ENCODE measurements at regions not wholly inside any gene's neighbourhood (a gene's known extent, or its start where the extent isn't known, plus 50 kb on each side); places are given as distances from the start of the nearest gene placed in this dataset.

DNA sequence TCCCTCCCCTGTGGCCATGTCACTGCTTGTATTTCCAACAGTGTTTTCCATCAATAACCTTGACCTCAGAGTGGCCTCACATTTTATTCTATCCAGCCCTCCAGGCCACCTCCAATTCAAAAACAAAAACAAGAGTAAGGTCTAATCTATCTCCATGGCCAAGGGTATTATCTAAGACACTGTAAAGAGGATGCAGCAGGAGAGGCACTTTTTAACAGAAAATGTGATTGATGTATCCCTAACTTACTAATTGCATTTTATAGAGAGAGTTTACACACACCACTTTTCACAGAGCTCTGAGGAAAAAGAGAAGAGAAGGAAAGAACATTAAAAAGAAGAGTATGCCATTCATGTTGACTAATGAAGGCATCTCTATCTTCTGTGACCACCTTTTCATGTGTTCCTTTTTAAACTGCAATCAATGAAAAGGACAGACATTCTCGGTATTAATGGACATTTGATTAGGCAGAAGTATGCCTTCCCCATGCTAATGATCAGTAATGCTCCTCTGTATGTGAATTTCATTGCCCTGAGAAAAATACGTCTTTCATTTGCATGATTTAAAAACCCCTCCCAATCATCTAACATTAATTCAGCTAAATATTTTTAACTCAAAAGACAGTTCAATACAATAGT lies 653.3 kb upstream of the POU3F3 start:
- Histone ChIP-seq H3K9me3 (no peaks in the 10 kb centered on the region), H3K4me1 (no peaks in the 10 kb centered on the region), H3K27me3 (no peaks in the 10 kb centered on the region), H3K4me3 (no peak overlapping the region), H3K27ac (no peak overlapping the region), H3K36me3 (no peaks in the 10 kb centered on the region)
- intact Hi-C loops (cut with DNase I): no loop called here
- TF ChIP-seq, protein P1, sequence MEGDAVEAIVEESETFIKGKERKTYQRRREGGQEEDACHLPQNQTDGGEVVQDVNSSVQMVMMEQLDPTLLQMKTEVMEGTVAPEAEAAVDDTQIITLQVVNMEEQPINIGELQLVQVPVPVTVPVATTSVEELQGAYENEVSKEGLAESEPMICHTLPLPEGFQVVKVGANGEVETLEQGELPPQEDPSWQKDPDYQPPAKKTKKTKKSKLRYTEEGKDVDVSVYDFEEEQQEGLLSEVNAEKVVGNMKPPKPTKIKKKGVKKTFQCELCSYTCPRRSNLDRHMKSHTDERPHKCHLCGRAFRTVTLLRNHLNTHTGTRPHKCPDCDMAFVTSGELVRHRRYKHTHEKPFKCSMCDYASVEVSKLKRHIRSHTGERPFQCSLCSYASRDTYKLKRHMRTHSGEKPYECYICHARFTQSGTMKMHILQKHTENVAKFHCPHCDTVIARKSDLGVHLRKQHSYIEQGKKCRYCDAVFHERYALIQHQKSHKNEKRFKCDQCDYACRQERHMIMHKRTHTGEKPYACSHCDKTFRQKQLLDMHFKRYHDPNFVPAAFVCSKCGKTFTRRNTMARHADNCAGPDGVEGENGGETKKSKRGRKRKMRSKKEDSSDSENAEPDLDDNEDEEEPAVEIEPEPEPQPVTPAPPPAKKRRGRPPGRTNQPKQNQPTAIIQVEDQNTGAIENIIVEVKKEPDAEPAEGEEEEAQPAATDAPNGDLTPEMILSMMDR (IDR thresholded peaks at IDR 0.05): no peak
- ATAC-seq (no peak), DNase-seq (no peak)

DNA sequence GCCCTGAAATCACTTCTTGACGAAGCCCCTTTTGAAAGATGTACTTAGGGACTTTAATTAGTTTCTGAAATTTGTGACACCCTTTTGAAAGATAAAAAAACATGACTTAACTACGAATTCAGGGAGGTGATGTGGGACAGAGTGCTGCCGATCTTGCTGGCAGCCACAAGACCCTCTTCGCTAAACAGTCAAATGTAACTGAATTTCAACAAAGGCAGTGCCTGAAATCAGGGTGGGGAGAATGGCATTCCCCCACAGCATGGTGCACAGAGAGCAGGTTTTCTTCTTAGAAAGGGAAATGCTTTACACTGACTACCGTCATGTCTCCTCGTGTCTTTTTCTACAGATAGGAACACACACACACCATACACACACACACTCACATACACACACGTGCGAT lies 640.2 kb upstream of the POU3F3 start:
- DNase-seq (no peak), ATAC-seq (no peak)
- Histone ChIP-seq H3K27me3 (no peaks in the 10 kb centered on the region), H3K27ac (no peak overlapping the region), H3K4me3 (no peak overlapping the region), H3K36me3 (no peaks in the 10 kb centered on the region), H3K9me3 (no peaks in the 10 kb centered on the region), H3K4me1 (no peaks in the 10 kb centered on the region)
- intact Hi-C loops (cut with DNase I): no loop called here
- TF ChIP-seq, protein P1 (IDR thresholded peaks at IDR 0.05): no peak

DNA sequence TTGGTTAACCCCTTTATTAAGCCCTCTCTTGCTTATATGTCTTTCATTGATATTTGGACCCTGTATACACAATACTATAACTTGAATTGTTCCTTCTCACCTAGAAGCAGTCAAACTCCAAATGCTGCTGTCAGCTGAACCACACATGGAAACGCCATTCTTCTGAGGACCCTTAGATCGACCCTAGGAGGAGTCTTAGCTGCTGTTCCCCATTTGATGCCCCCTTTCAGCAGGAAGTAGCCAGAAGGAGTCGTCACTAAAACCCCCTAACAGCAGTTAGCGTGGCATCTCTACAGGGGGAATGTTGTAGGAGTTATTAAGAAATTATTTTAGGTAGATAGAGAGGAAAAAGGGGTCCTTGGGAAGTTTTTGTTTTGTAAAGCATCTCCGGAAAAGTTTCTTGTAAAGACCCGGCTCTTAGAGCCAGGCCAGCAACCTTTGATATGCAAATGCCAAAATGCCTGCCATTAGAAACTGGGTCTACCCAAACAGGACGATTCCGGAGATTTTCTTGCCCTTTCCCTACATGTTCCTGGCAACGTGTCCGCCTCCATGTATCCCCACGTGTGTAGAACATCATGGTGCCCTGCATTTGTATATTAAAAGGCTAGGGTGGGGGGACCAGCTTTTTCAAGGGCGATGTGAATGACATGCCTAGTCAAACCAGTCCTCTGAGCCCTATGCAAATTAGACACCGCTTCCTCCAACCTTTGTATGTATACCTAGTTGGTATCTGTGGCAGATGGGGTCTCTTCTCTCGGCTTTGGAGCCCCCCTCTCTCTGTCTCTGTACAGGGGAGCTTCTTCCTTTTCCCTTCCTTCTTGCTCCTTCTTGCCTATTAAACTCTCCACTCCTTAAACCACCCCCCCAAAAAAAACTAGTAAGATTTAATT lies 638.4 kb upstream of the POU3F3 start:
- no peaks in the 10 kb centered on the region for H3K27me3 ChIP-seq
- no peak overlapping the region for H3K27ac ChIP-seq
- DNase-seq (no peak), ATAC-seq (no peak)
- H3K4me3 ChIP-seq: no peak overlapping the region
- no peaks in the 10 kb centered on the region for H3K9me3 ChIP-seq
- H3K4me1 ChIP-seq: no peaks in the 10 kb centered on the region
- intact Hi-C loops (cut with DNase I): no loop called here
- H3K36me3 ChIP-seq: no peaks in the 10 kb centered on the region
- TF ChIP-seq, protein P1 (IDR thresholded peaks at IDR 0.05): no peak

DNA sequence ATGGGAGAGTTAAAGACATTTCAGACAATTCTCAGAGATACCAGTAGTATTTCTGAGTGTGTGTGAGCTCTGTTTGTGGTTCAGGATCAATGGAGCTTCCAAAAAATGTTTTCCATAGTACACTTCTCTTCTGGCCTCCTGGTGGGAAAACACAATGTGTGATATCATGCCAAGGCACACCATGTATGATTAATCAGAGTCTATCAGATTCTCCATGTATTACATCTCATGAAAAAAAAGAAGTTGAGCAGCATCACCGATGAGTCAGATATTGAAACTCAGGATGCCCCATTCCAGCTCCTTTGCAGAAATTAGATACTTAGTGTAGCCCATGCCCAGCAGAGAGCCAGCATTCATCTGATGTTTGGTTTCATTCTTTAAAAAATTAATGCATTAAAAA lies 620.3 kb upstream of the POU3F3 start:
- DNase-seq (no peak), ATAC-seq (no peak)
- no peaks in the 10 kb centered on the region for H3K9me3 ChIP-seq
- no peak overlapping the region for H3K27ac ChIP-seq
- intact Hi-C loops (cut with DNase I): no loop called here
- H3K4me3 ChIP-seq: no peak overlapping the region
- H3K4me1 ChIP-seq: no peaks in the 10 kb centered on the region
- no peaks in the 10 kb centered on the region for H3K27me3 ChIP-seq
- H3K36me3 ChIP-seq: no peaks in the 10 kb centered on the region
- TF ChIP-seq, protein P1 (IDR thresholded peaks at IDR 0.05): no peak

DNA sequence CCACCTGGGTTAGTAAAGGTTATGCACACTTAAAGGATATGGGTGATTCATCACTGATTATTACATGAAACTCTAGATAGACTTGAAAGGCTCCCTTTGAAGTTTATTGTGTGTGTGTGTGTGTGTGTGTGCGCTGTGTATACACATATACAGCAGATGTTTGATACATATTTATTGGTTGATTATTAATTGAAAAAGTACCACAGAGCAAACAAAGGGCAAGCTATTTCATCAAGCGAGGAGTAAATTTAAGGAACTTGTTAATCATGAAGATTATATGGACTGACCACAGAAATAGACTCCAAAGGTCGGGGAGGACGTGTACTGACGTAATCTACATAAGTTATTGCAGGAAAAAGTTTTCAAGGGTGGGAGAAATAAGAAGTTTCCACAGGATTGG lies 617.4 kb upstream of the POU3F3 start:
- H3K27ac ChIP-seq: no peak overlapping the region
- no peak for ATAC-seq
- no peaks in the 10 kb centered on the region for H3K4me1 ChIP-seq
- H3K4me3 ChIP-seq: no peak overlapping the region
- peaks cover 0 to 15% of the 10 kb centered on the region in 2 donors for H3K9me3 ChIP-seq
- no peak for DNase-seq
- intact Hi-C loops (cut with DNase I): no loop called here
- H3K36me3 ChIP-seq: no peaks in the 10 kb centered on the region
- no peaks in the 10 kb centered on the region for H3K27me3 ChIP-seq
- TF ChIP-seq, protein P1 (IDR thresholded peaks at IDR 0.05): no peak

Data from left lung (tissue), 4 donors.